Hepatocyte (in vitro differentiated cells): ENCODE measurements at regions not wholly inside any gene's neighbourhood (a gene's known extent, or its start where the extent isn't known, plus 50 kb on each side); places are given as distances from the start of the nearest gene placed in this dataset.
"Not testable (repeated sequence)": the region's sequence is repeated elsewhere in the genome, so short reads cannot be mapped to it uniquely, and the experiment has no call there.

Experiments used
- DNase-seq: peaks from one replicate; pipeline ENCODE4 v3.0.0-alpha.2; 2016; ENCODE audit warnings: low spot score
- H2AFZ ChIP-seq: fragments of 200-600 bp; sonication (generic); 2 replicates; pipeline ENCODE4 v1.6.0; 2016; ENCODE audit warnings: antibody characterized with exemption, mild to moderate bottlenecking
- H3K27ac ChIP-seq: fragments of 200-600 bp; sonication (generic); 2 replicates; pipeline ENCODE4 v1.5.1; 2016; ENCODE audit warnings: mild to moderate bottlenecking
- H3K27me3 ChIP-seq: fragments of 200-600 bp; sonication (generic); 2 replicates; pipeline ENCODE4 v1.6.1; 2016
- H3K36me3 ChIP-seq: fragments of 200-600 bp; sonication (generic); replicated peaks from 2 replicates; pipeline ENCODE4 v1.5.1; 2016; ENCODE audit warnings: low read depth; ENCODE audit not compliant: insufficient read depth
- H3K4me1 ChIP-seq: fragments of 200-600 bp; sonication (generic); 2 replicates; pipeline ENCODE4 v1.5.1; 2016; ENCODE audit warnings: mild to moderate bottlenecking, moderate library complexity; ENCODE audit not compliant: insufficient read depth
- H3K4me2 ChIP-seq: fragments of 200-600 bp; sonication (generic); 2 replicates; pipeline ENCODE4 v1.6.0; 2016
- H3K4me3 ChIP-seq: fragments of 200-600 bp; sonication (generic); 2 replicates; pipeline ENCODE4 v1.5.1; 2016; ENCODE audit warnings: mild to moderate bottlenecking
- H3K79me2 ChIP-seq: fragments of 200-600 bp; sonication (generic); 2 replicates; pipeline ENCODE4 v1.6.0; 2017; ENCODE audit warnings: mild to moderate bottlenecking
- H3K9me2 ChIP-seq: fragments of 200-600 bp; sonication (generic); replicated peaks from 2 replicates; pipeline ENCODE4 v1.6.0; 2017; ENCODE audit warnings: mild to moderate bottlenecking; ENCODE audit not compliant: insufficient read depth
- H3K9me3 ChIP-seq: fragments of 200-600 bp; sonication (generic); 2 replicates; pipeline ENCODE4 v1.5.1; 2016; ENCODE audit warnings: low read depth, mild to moderate bottlenecking
- H4K20me1 ChIP-seq: fragments of 200-600 bp; sonication (generic); 2 replicates; pipeline ENCODE4 v1.6.0; 2016; ENCODE audit warnings: mild to moderate bottlenecking; ENCODE audit not compliant: insufficient read depth, poor library complexity, severe bottlenecking
- CTCF ChIP-seq: fragments of 200-600 bp; sonication (generic); IDR thresholded peaks from 2 replicates; pipeline ENCODE4 v1.5.1; 2016; ENCODE audit warnings: antibody characterized with exemption, mild to moderate bottlenecking; ENCODE audit not compliant: poor library complexity
- EZH2 ChIP-seq: fragments of 200-600 bp; sonication (generic); IDR thresholded peaks from 2 replicates; pipeline ENCODE4 v1.6.1; 2016; ENCODE audit warnings: antibody characterized with exemption, mild to moderate bottlenecking, borderline replicate concordance
- EZH2phosphoT487 ChIP-seq: fragments of 200-600 bp; sonication (generic); IDR thresholded peaks from one replicate; pipeline ENCODE4 v1.6.1; 2018; ENCODE audit warnings: antibody characterized with exemption, mild to moderate bottlenecking, low read depth, moderate library complexity; ENCODE audit not compliant: unreplicated experiment, severe bottlenecking
- WGBS: methylation state at CpG from one replicate; pipeline ENCODE4 v1.1.6; 2016; ENCODE audit warnings: low lambda C conversion rate; ENCODE audit errors: missing lambda C conversion rate; 5-methylcytosine and 5-hydroxymethylcytosine counted together

DNA sequence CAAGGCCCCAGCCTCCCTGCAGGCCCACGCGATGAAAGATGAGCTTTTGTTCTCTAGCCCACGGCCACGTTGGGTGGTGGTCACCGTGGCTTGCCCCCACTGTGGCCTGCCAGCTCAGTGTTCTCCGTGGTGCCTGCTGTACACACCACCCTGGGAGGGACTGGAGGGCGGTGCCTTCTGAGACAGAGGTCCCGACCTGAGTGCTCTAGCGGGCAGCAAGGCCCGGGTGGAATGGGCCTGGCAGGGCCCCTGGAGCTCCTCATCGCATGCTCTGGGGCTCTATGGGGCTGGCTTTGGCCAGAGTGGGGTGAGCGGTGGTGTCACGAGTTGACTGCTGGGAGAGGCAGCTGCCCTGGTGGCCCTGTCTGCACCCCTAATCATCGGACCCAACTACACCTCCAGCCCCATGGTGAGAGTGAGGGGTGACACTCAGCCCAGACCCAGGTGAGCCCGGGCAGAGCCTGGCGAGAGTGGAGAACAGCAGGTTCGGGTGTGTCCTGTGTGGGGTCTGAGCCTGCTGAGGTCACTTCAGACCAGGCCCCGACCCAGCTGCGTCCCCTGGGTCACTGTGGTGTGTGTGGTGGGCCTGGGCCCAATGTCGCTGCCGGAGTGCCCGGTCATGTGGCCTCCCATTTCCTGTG is 541.9 kb downstream of the TBC1D22A start:
- H3K4me3 ChIP-seq: no peak overlapping the region
- 84% methylated on average over 22 of the region's 22 CpGs for whole genome bisulfite sequencing
- TF ChIP-seq EZH2 (no peak), EZH2phosphoT487 (no peak), CTCF (no peak)

GRCh38 chr22:47303161-47303890 is 540.9 kb downstream of the TBC1D22A start:
- Histone ChIP-seq H2AFZ (no peak overlapping the region), H3K4me3 (no peak overlapping the region), H3K4me2 (no peak overlapping the region), H3K36me3 (no peaks in the 10 kb centered on the region), H3K9me3 (no peaks in the 10 kb centered on the region), H3K4me1 (no peaks in the 10 kb centered on the region), H3K9me2 (no peaks in the 10 kb centered on the region), H4K20me1 (no peaks in the 10 kb centered on the region), H3K27me3 (no peaks in the 10 kb centered on the region), H3K27ac (no peak overlapping the region), H3K79me2 (no peaks in the 10 kb centered on the region)
- WGBS: 73% methylated on average over 14 of the region's 14 CpGs
- DNase-seq: no peak
- TF ChIP-seq EZH2: no peak
- no peak for TF ChIP-seq CTCF
- no peak for TF ChIP-seq EZH2phosphoT487

More for the DNA sequence above, 541.9 kb downstream of the TBC1D22A start:
- H3K27me3 ChIP-seq: no peaks in the 10 kb centered on the region
- no peaks in the 10 kb centered on the region for H3K36me3 ChIP-seq
- H4K20me1 ChIP-seq: no peaks in the 10 kb centered on the region
- no peaks in the 10 kb centered on the region for H3K9me2 ChIP-seq
- no peak for DNase-seq
- H3K79me2 ChIP-seq: no peaks in the 10 kb centered on the region
- H3K9me3 ChIP-seq: no peaks in the 10 kb centered on the region
- no peaks in the 10 kb centered on the region for H3K4me1 ChIP-seq
- H3K4me2 ChIP-seq: no peak overlapping the region
- no peak overlapping the region for H2AFZ ChIP-seq
- no peak overlapping the region for H3K27ac ChIP-seq

GRCh38 chr22:47302587-47302986 is 540.1 kb downstream of the TBC1D22A start:
- H3K27me3 ChIP-seq, H3K9me2 ChIP-seq, H3K4me1 ChIP-seq, H3K9me3 ChIP-seq, H3K4me2 ChIP-seq, H3K36me3 ChIP-seq, DNase-seq, H3K4me3 ChIP-seq, H2AFZ ChIP-seq, H3K79me2 ChIP-seq, H4K20me1 ChIP-seq, H3K27ac ChIP-seq: not testable (repeated sequence)
- 77% methylated on average over 1 of the region's 1 CpG for WGBS

DNA sequence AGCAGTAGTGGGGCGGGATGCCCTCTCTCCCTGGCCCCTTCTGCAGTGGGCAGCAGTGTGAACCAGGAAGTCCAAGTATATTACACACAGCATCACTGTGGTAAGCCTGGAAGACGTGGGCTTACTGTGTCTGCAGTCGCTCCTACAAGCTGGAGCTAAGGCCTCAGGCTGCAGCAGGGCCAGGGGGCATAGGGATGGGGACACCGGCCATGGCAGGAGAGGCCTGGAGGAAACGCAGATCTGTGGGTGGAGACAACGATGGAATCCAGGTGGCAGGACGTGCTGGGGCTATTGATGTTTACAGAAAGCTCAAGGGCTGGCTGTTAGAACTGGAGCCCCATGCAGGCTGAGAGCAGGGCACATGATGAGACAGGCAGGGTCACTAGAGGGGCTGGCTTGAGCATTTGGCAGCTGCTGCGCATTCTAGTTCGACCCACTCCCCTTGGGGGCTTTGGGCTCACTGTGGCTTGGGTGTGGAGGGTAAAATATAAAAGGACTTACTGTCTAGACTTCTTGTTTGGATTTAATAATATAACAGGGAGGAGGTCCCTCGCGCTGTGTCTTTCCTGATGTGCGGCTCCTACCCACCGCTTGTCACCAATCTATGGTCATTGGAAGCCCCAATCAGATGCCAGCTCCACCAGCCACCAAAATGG is 539.5 kb downstream of the TBC1D22A start:
- Histone ChIP-seq H3K27ac (no peak overlapping the region), H3K4me3 (no peak overlapping the region), H3K4me2 (no peak overlapping the region), H2AFZ (no peak overlapping the region), H3K79me2 (no peaks in the 10 kb centered on the region), H3K9me3 (no peaks in the 10 kb centered on the region), H4K20me1 (no peaks in the 10 kb centered on the region), H3K9me2 (no peaks in the 10 kb centered on the region), H3K4me1 (no peaks in the 10 kb centered on the region), H3K27me3 (no peaks in the 10 kb centered on the region), H3K36me3 (no peaks in the 10 kb centered on the region)
- WGBS: 67% methylated on average over 13 of the region's 13 CpGs
- no peak for DNase-seq
- TF ChIP-seq EZH2phosphoT487 (no peak), EZH2 (no peak), CTCF (no peak)
